ENCODE measurements at regions not wholly inside any gene's neighbourhood (a gene's known extent, or its start where the extent isn't known, plus 50 kb on each side); places are given as distances from the start of the nearest gene placed in this dataset.

DNA sequence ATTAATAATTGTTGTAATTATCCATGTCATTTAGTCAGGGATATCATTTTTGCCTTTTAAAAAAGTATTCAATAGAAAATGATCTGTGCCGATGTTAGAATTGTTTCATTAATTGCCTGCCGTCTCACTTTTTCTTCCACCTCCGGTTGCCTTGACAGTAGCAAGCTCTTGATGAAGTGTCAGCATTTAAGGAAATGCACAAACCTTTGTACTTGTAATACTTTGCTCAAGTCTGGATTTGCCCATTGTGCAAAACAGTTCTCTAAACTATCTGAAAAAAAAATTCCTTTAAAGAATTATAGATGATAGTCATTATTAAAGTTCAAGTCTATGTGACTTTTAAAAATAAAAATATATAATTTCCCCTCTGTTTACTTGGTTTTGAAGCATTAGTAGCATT is 619.7 kb downstream of the GATA3 start:
- no peak for TF ChIP-seq RAD21 (IDR thresholded peaks at IDR 0.05; ENCODE audit: low read length)
- TF ChIP-seq CTCF (conservative IDR thresholded peaks at IDR 0.05; ENCODE audit: low read depth, low read length), result no peak
- no peak for TF ChIP-seq SMC3 (IDR thresholded peaks at IDR 0.05; ENCODE audit: low read depth, low read length)
- no peak for TF ChIP-seq BHLHE40 (IDR thresholded peaks at IDR 0.05; ENCODE audit: low read depth, low read length)
- TF ChIP-seq POLR2A (IDR thresholded peaks at IDR 0.05; ENCODE audit: low read depth, low read length), result no peak
- TF ChIP-seq CEBPB (IDR thresholded peaks at IDR 0.05; ENCODE audit: low read depth, low read length), result no peak
- TF ChIP-seq RFX5 (IDR thresholded peaks at IDR 0.05; ENCODE audit: low read depth, low read length), result no peak
- no peak for TF ChIP-seq MXI1 (IDR thresholded peaks at IDR 0.05; ENCODE audit: borderline replicate concordance, low read depth, low read length)
- TF ChIP-seq NFE2L2 (IDR thresholded peaks at IDR 0.05; ENCODE audit: low read depth, low read length), result no peak

All from IMR-90 (cell line).